AG04450 (cell line): ENCODE measurements at regions not wholly inside any gene's neighbourhood (a gene's known extent, or its start where the extent isn't known, plus 50 kb on each side); places are given as distances from the start of the nearest gene placed in this dataset.
"Not testable (repeated sequence)": the region's sequence is repeated elsewhere in the genome, so short reads cannot be mapped to it uniquely, and the experiment has no call there.

Experiments used
- CTCF ChIA-PET: fragments of 300-600, 350-600 bp; formaldehyde crosslinking; extraction: SDS; loops from one replicate; lab custom pipeline; 2022; ENCODE audit warnings: antibody characterized with exemption, inconsistent platforms; lab: Charles Lee
- POLR2A ChIA-PET: fragments of 350-600 bp; formaldehyde crosslinking; extraction: SDS; loops from one replicate; lab custom pipeline; 2021; ENCODE audit warnings: antibody characterized with exemption, inconsistent platforms; lab: Yijun Ruan, JAX
- DNase-seq: peaks from one replicate; pipeline ENCODE4 v3.0.0-alpha.2; 2011; ENCODE audit warnings: low read depth, low spot score
- H3K27ac ChIP-seq: one replicate; pipeline ENCODE4 v1.5.1; 2012; ENCODE audit warnings: low read depth, low read length, control low read depth
- H3K27me3 ChIP-seq: one replicate; pipeline ENCODE4 v1.6.0; 2012; ENCODE audit warnings: low read length; ENCODE audit not compliant: control insufficient read depth, insufficient read depth
- H3K4me3 ChIP-seq: 2 replicates; pipeline ENCODE4 v1.5.1; 2011; ENCODE audit warnings: mild to moderate bottlenecking, low read depth, low read length, control low read depth
- H3K9me3 ChIP-seq: 2 replicates; pipeline ENCODE4 v1.5.1; 2012; ENCODE audit warnings: low read length; ENCODE audit not compliant: control insufficient read depth, insufficient read depth
- CTCF ChIP-seq: IDR thresholded peaks from 2 replicates; pipeline ENCODE4 v1.5.1; 2011; ENCODE audit warnings: low read depth, low read length, control low read depth, inconsistent platforms

- CTCF ChIA-PET: no interaction called here
Measured at GRCh38 chrX:5695971-5696370, 532.7 kb downstream of the NLGN4X start.

GRCh38 chrX:5683996-5684395, 544.7 kb downstream of the NLGN4X start:
- H3K27ac ChIP-seq: no peak overlapping the region
- H3K9me3 ChIP-seq: no peaks in the 10 kb centered on the region
- DNase-seq: no peak
- H3K4me3 ChIP-seq: no peak overlapping the region
- no peaks in the 10 kb centered on the region for H3K27me3 ChIP-seq
- POLR2A ChIA-PET: no interaction called here
- CTCF ChIA-PET: no interaction called here
- TF ChIP-seq CTCF: no peak

More at GRCh38 chrX:5695971-5696370, 532.7 kb downstream of the NLGN4X start:
- Histone ChIP-seq H3K9me3 (no peaks in the 10 kb centered on the region), H3K27me3 (no peaks in the 10 kb centered on the region), H3K27ac (no peak overlapping the region), H3K4me3 (no peak overlapping the region)
- DNase-seq: no peak
- no peak for TF ChIP-seq CTCF
- POLR2A ChIA-PET: no interaction called here

GRCh38 chrX:5681159-5681558, 547.5 kb downstream of the NLGN4X start:
- ChIA-PET POLR2A (no interaction called here), CTCF (no interaction called here)
- Histone ChIP-seq H3K9me3 (no peaks in the 10 kb centered on the region), H3K27me3 (no peaks in the 10 kb centered on the region), H3K27ac (no peak overlapping the region), H3K4me3 (no peak overlapping the region)
- no peak for TF ChIP-seq CTCF
- DNase-seq: no peak

GRCh38 chrX:5674036-5674435, 554.6 kb downstream of the NLGN4X start:
- Histone ChIP-seq H3K4me3 (no peak overlapping the region), H3K9me3 (no peaks in the 10 kb centered on the region; the same call in 1 of the 2 replicates), H3K27ac (no peak overlapping the region), H3K27me3 (no peaks in the 10 kb centered on the region)
- POLR2A ChIA-PET: no interaction called here
- no peak for DNase-seq
- no peak for TF ChIP-seq CTCF
- CTCF ChIA-PET: no interaction called here

- no peak for TF ChIP-seq CTCF
- Histone ChIP-seq H3K27ac (no peak overlapping the region), H3K9me3 (no peaks in the 10 kb centered on the region; the same call in 1 of the 2 replicates), H3K4me3 (no peak overlapping the region), H3K27me3 (no peaks in the 10 kb centered on the region)
- no peak for DNase-seq
- CTCF ChIA-PET: no interaction called here
- POLR2A ChIA-PET: no interaction called here
Measured at GRCh38 chrX:5672099-5672498, 556.6 kb downstream of the NLGN4X start.

GRCh38 chrX:5666689-5667088, 562.0 kb downstream of the NLGN4X start:
- POLR2A ChIA-PET, H3K4me3 ChIP-seq, DNase-seq, H3K27me3 ChIP-seq, H3K27ac ChIP-seq, CTCF ChIA-PET, H3K9me3 ChIP-seq: not testable (repeated sequence)
